GM19328 (cell line): ENCODE measurements at regions not wholly inside any gene's neighbourhood (a gene's known extent, or its start where the extent isn't known, plus 50 kb on each side); places are given as distances from the start of the nearest gene placed in this dataset.
"Not testable (repeated sequence)": the region's sequence is repeated elsewhere in the genome, so short reads cannot be mapped to it uniquely, and the experiment has no call there.

Experiments used
- ATAC-seq: cut with Tn5 transposase; IDR thresholded peaks from one replicate; pipeline ENCODE4 v1.9.1; 2021; ENCODE audit warnings: mild to moderate bottlenecking, moderate library complexity; ENCODE audit not compliant: unreplicated experiment

GRCh38 chr5:58308384-58308783 lies 151.5 kb downstream of the PLK2 start:
- ATAC-seq = not testable (repeated sequence)

- ATAC-seq = no peak
Measured at GRCh38 chr5:58300346-58300895, 159.5 kb downstream of the PLK2 start.

- ATAC-seq = no peak
Measured at GRCh38 chr5:58299256-58299655, 160.6 kb downstream of the PLK2 start.

- no peak for ATAC-seq
Measured at GRCh38 chr5:58294598-58295305, 165.1 kb downstream of the PLK2 start.

- ATAC-seq = not testable (repeated sequence)
Measured at GRCh38 chr5:58288275-58288674, 171.6 kb downstream of the PLK2 start.

GRCh38 chr5:58286741-58287140 lies 173.1 kb downstream of the PLK2 start:
- no peak for ATAC-seq

GRCh38 chr5:58285900-58286299 lies 174.0 kb downstream of the PLK2 start:
- ATAC-seq = no peak

- ATAC-seq = no peak
Measured at GRCh38 chr5:58284886-58285285, 175.0 kb downstream of the PLK2 start.

GRCh38 chr5:58281189-58281588 lies 178.7 kb downstream of the PLK2 start:
- ATAC-seq = no peak

GRCh38 chr5:58279259-58279658 lies 180.6 kb downstream of the PLK2 start:
- no peak for ATAC-seq

- ATAC-seq = no peak
Measured at GRCh38 chr5:58276431-58276830, 183.5 kb downstream of the PLK2 start.

- no peak for ATAC-seq
Measured at GRCh38 chr5:58275516-58275915, 184.4 kb downstream of the PLK2 start.

GRCh38 chr5:58274191-58274590 lies 185.7 kb downstream of the PLK2 start:
- no peak for ATAC-seq

GRCh38 chr5:58273711-58274110 lies 186.2 kb downstream of the PLK2 start:
- ATAC-seq = no peak

- no peak for ATAC-seq
Measured at GRCh38 chr5:58268268-58268667, 191.6 kb downstream of the PLK2 start.

- no peak for ATAC-seq
Measured at GRCh38 chr5:58266402-58266801, 193.5 kb downstream of the PLK2 start.

- no peak for ATAC-seq
Measured at GRCh38 chr5:58265246-58265930, 194.5 kb downstream of the PLK2 start.

GRCh38 chr5:58264276-58264675 lies 195.6 kb downstream of the PLK2 start:
- no peak for ATAC-seq

GRCh38 chr5:58263296-58263695 lies 196.6 kb downstream of the PLK2 start:
- ATAC-seq = no peak

- ATAC-seq = no peak
Measured at GRCh38 chr5:58262226-58262625, 197.7 kb downstream of the PLK2 start.

GRCh38 chr5:58261605-58262004 lies 198.3 kb downstream of the PLK2 start:
- ATAC-seq = no peak

GRCh38 chr5:58260243-58260642 lies 199.6 kb downstream of the PLK2 start:
- ATAC-seq = no peak
